ENCODE measurements at regions not wholly inside any gene's neighbourhood (a gene's known extent, or its start where the extent isn't known, plus 50 kb on each side); places are given as distances from the start of the nearest gene placed in this dataset.

- TF ChIP-seq CTCF (IDR thresholded peaks at IDR 0.05; ENCODE audit: insufficient read depth, low read length, poor library complexity, severe bottlenecking), result no peak
- no peak for TF ChIP-seq EZH2phosphoT487 (conservative IDR thresholded peaks at IDR 0.05; ENCODE audit: low read length)
These were observed 107.1 kb upstream of the MIR17HG start for GRCh38 chr13:91240341-91240740.
